Endodermal cell (in vitro differentiated cells): ENCODE measurements at regions not wholly inside any gene's neighbourhood (a gene's known extent, or its start where the extent isn't known, plus 50 kb on each side); places are given as distances from the start of the nearest gene placed in this dataset.

Source experiments
- DNase-seq: peaks from one replicate; pipeline ENCODE4 v3.0.0-alpha.2; 2017
- H3K27ac ChIP-seq: 2 replicates; pipeline ENCODE4 v1.5.1; 2013; ENCODE audit warnings: mild to moderate bottlenecking, low read depth, low read length, moderate library complexity
- H3K27me3 ChIP-seq: 2 replicates; pipeline ENCODE4 v1.6.1; 2013; ENCODE audit warnings: mild to moderate bottlenecking, low read length, moderate library complexity; ENCODE audit not compliant: insufficient read depth, control insufficient read depth, poor library complexity, severe bottlenecking
- H3K36me3 ChIP-seq: 2 replicates; pipeline ENCODE4 v1.7.0; 2013; ENCODE audit warnings: mild to moderate bottlenecking, low read length, moderate library complexity; ENCODE audit not compliant: control insufficient read depth, insufficient read depth
- H3K4me1 ChIP-seq: one replicate; pipeline ENCODE4 v1.7.0; 2013; ENCODE audit warnings: low read length; ENCODE audit not compliant: control insufficient read depth, insufficient read depth
- H3K4me3 ChIP-seq: 2 replicates; pipeline ENCODE4 v1.5.1; 2013; ENCODE audit warnings: mild to moderate bottlenecking, low read length, moderate library complexity
- H3K9ac ChIP-seq: 2 replicates; pipeline ENCODE4 v1.6.1; 2013; ENCODE audit warnings: mild to moderate bottlenecking, low read length, moderate library complexity; ENCODE audit not compliant: poor library complexity, severe bottlenecking; ENCODE audit errors: extremely low read depth
- H3K9me3 ChIP-seq: 2 replicates; pipeline ENCODE4 v1.6.1; 2013; ENCODE audit warnings: mild to moderate bottlenecking, low read length, moderate library complexity; ENCODE audit not compliant: control insufficient read depth
- H3K27ac Mint-ChIP-seq: 2 replicates; pipeline ENCODE4 v1.8.0; 2020; ENCODE audit warnings: mixed read lengths
- H3K27me3 Mint-ChIP-seq: 2 replicates; pipeline ENCODE4 v1.8.0; 2021; ENCODE audit warnings: mild to moderate bottlenecking, mixed read lengths; ENCODE audit not compliant: insufficient read depth
- H3K36me3 Mint-ChIP-seq: 2 replicates; pipeline ENCODE4 v1.8.0; 2020; ENCODE audit warnings: low read depth, mixed read lengths
- H3K4me1 Mint-ChIP-seq: 2 replicates; pipeline ENCODE4 v1.8.0; 2020; ENCODE audit warnings: mixed read lengths
- H3K4me3 Mint-ChIP-seq: 2 replicates; pipeline ENCODE4 v1.8.0; 2020; ENCODE audit warnings: mild to moderate bottlenecking, moderate library complexity, mixed read lengths
- H3K9me3 Mint-ChIP-seq: 2 replicates; pipeline ENCODE4 v1.8.0; 2020; ENCODE audit warnings: mild to moderate bottlenecking, mixed read lengths
- CTCF ChIP-seq: fragments of 200-600 bp; sonication (generic); conservative IDR thresholded peaks from 2 replicates; pipeline ENCODE4 v1.5.0; 2021; ENCODE audit warnings: antibody characterized with exemption, mild to moderate bottlenecking
- WGBS, 2 experiments: methylation state at CpG; one replicate each; pipeline versions ENCODE4 v1.1.5 to v1.1.7; 2013; ENCODE audit warnings: missing lambda C conversion rate in 2 of 2, mixed read lengths in 1 of 2; ENCODE audit not compliant: insufficient coverage in 1 of 2, insufficient read length in 1 of 2; 5-methylcytosine and 5-hydroxymethylcytosine counted together

DNA sequence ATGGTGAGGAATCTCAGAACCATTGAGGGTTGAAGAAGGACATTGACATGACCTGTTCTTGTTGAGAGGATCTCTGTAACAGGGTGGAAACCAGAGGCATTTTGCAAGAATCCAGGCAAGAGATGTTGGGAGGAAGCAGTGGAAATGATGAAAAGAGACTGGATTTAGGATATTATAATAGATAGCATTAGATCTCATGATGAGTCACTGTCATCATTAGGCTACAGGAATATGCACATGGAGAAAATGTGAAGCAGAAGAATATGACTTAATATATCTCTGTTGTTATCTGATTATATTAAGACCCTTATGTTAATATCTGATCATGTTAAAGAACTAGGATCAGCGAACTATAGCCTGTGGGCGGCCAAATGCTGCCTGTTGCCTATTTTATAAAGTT, 393.0 kb upstream of the MTPN start:
- Histone ChIP-seq H3K27ac (no peak overlapping the region), H3K4me1 (peaks cover 4% of the 10 kb centered on the region), H3K9ac (no peak overlapping the region), H3K27me3 (no peaks in the 10 kb centered on the region), H3K4me3 (no peak overlapping the region), H3K9me3 (no peaks in the 10 kb centered on the region), H3K36me3 (no peaks in the 10 kb centered on the region)
- TF ChIP-seq CTCF, result no peak
- no peak for DNase-seq
- H3K9me3 Mint-ChIP-seq, result no peaks in the 10 kb centered on the region
- no peak overlapping the region for H3K4me3 Mint-ChIP-seq
- H3K36me3 Mint-ChIP-seq, result no peaks in the 10 kb centered on the region
- WGBS, 2 experiments, result 100% methylated on average over 1 of the region's 2 CpGs; no CpG with 5 or more reads in 1 of the 2 experiments
- H3K27me3 Mint-ChIP-seq, result no peaks in the 10 kb centered on the region
- H3K27ac Mint-ChIP-seq, result no peak overlapping the region
- peaks cover 11% of the 10 kb centered on the region for H3K4me1 Mint-ChIP-seq

DNA sequence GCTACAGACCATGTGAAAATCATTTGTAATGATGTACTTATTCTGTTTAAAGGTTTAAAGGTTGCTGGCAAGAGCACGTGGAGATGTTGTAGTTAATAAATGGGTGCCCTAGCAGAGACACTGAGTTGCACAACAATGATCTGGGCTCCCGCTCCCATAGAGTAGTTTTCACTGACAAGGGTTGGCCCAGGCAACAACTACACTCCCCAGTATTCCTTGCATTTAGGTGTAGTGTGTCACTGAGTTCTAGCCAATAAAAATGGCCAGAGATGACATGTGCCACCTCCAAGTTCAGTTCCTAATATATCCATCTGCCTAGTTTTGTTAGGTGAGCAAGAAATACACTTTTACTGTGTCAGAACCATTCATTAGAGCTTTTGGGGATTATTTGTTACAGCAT, 392.1 kb upstream of the MTPN start:
- H3K27ac ChIP-seq, result no peak overlapping the region
- H3K4me1 Mint-ChIP-seq, result peaks cover 11% of the 10 kb centered on the region
- H3K4me3 Mint-ChIP-seq, result no peak overlapping the region
- peaks cover 4% of the 10 kb centered on the region for H3K4me1 ChIP-seq
- no peak overlapping the region for H3K4me3 ChIP-seq
- H3K27me3 ChIP-seq, result no peaks in the 10 kb centered on the region
- WGBS, 2 experiments, result 91 to 100% methylated on average over 1 to 2 of the region's 2 CpGs
- H3K9me3 ChIP-seq, result no peaks in the 10 kb centered on the region
- H3K9ac ChIP-seq, result no peak overlapping the region
- no peak for DNase-seq
- H3K9me3 Mint-ChIP-seq, result no peaks in the 10 kb centered on the region
- no peak overlapping the region for H3K27ac Mint-ChIP-seq
- H3K36me3 ChIP-seq, result no peaks in the 10 kb centered on the region
- no peaks in the 10 kb centered on the region for H3K36me3 Mint-ChIP-seq
- no peak for TF ChIP-seq CTCF
- no peaks in the 10 kb centered on the region for H3K27me3 Mint-ChIP-seq

GRCh38 chr7:136359333-136359903, 382.3 kb upstream of the MTPN start:
- no peaks in the 10 kb centered on the region for H3K27me3 Mint-ChIP-seq
- TF ChIP-seq CTCF, result no peak

More at GRCh38 chr7:136359333-136359903, 382.3 kb upstream of the MTPN start:
- Mint-ChIP-seq H3K9me3 (no peaks in the 10 kb centered on the region), H3K4me1 (no peaks in the 10 kb centered on the region), H3K27ac (no peak overlapping the region), H3K36me3 (no peaks in the 10 kb centered on the region), H3K4me3 (no peak overlapping the region)
- H3K4me1 ChIP-seq, result no peaks in the 10 kb centered on the region
- H3K36me3 ChIP-seq, result no peaks in the 10 kb centered on the region
- H3K27me3 ChIP-seq, result no peaks in the 10 kb centered on the region
- no peak for DNase-seq
- H3K4me3 ChIP-seq, result no peak overlapping the region
- no peak overlapping the region for H3K9ac ChIP-seq
- H3K27ac ChIP-seq, result no peak overlapping the region
- 92 to 100% methylated on average over 2 to 5 of the region's 5 CpGs for WGBS, 2 experiments
- no peaks in the 10 kb centered on the region for H3K9me3 ChIP-seq
